Upper lobe of left lung (tissue), 4 donors: ENCODE measurements at regions not wholly inside any gene's neighbourhood (a gene's known extent, or its start where the extent isn't known, plus 50 kb on each side); places are given as distances from the start of the nearest gene placed in this dataset.

Experiments used
- EP300 ChIP-seq, 4 donors: sonication (generic); formaldehyde crosslinking; IDR thresholded peaks; one replicate each; pipeline ENCODE4 v1.5.1; 2017; ENCODE audit warnings: antibody characterized with exemption in 4 of 4, control low read depth in 2 of 4
- POLR2A ChIP-seq, 4 donors: fragments of 450-650 bp; IDR thresholded peaks; one replicate each; pipeline ENCODE4 v1.5.1; 2016 to 2017; ENCODE audit warnings: antibody characterized with exemption in 4 of 4, mild to moderate bottlenecking in 2 of 4
- TF ChIP-seq, protein P1 (sequence below), 6 experiments: fragments of 450-650 bp in 4 of 6; fragments of 200-600 bp in 2 of 6; sonication (generic) in 2 of 6; IDR thresholded peaks; one replicate each; pipeline ENCODE4 v1.5.1; 2016 to 2019; ENCODE audit warnings: antibody characterized with exemption in 6 of 6

DNA sequence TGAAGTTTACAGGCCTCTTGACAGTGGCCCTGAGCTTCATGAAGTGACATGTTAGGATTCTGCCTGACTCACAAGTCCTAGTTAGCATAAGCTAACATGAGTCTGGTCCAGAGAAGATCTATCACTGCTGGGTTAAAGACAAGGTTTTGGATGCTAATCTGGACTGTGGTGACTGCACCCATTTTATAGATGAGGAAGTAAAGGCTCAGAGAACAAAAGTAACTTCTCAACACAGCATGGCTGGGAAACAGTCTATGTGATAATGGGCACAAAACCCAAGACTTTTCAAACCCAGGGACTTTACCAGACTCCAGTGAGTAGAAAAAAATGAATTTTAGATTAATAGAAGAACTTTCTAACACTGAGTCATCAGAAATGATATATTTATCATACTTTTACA lies 236.8 kb upstream of the IRX5 start:
- TF ChIP-seq, protein P1, sequence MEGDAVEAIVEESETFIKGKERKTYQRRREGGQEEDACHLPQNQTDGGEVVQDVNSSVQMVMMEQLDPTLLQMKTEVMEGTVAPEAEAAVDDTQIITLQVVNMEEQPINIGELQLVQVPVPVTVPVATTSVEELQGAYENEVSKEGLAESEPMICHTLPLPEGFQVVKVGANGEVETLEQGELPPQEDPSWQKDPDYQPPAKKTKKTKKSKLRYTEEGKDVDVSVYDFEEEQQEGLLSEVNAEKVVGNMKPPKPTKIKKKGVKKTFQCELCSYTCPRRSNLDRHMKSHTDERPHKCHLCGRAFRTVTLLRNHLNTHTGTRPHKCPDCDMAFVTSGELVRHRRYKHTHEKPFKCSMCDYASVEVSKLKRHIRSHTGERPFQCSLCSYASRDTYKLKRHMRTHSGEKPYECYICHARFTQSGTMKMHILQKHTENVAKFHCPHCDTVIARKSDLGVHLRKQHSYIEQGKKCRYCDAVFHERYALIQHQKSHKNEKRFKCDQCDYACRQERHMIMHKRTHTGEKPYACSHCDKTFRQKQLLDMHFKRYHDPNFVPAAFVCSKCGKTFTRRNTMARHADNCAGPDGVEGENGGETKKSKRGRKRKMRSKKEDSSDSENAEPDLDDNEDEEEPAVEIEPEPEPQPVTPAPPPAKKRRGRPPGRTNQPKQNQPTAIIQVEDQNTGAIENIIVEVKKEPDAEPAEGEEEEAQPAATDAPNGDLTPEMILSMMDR (IDR thresholded peaks at IDR 0.05) = no peak
- TF ChIP-seq POLR2A (IDR thresholded peaks at IDR 0.05) = no peak
- TF ChIP-seq EP300 (IDR thresholded peaks at IDR 0.05) = no peak
